NCI-H1436 (cell line): ENCODE measurements at regions not wholly inside any gene's neighbourhood (a gene's known extent, or its start where the extent isn't known, plus 50 kb on each side); places are given as distances from the start of the nearest gene placed in this dataset.
"Not testable (repeated sequence)": the region's sequence is repeated elsewhere in the genome, so short reads cannot be mapped to it uniquely, and the experiment has no call there.

Source experiments
- DNase-seq: peaks from one replicate; lab custom pipeline; 2025; lab: John Stamatoyannopoulos, UW

DNA sequence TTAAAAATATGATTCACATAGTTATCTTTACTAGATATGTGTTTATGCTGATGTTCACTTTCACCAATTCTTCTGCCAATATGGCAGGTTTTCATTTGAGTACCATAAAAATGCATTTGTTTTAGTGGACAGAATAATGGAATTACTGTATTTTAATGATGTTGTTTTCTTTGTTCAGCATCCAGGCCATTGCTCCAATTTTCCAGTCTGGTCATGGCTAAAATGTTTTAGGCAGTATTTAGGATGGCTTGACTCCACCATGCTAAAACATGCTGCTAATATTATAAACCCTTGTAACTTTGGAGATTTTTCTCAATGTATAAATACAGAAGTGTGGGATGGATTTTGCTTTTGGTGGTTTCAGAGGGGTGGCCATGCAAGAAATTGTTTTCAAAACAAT, 273.0 kb upstream of the RPS23 start:
- no peak for DNase-seq

DNA sequence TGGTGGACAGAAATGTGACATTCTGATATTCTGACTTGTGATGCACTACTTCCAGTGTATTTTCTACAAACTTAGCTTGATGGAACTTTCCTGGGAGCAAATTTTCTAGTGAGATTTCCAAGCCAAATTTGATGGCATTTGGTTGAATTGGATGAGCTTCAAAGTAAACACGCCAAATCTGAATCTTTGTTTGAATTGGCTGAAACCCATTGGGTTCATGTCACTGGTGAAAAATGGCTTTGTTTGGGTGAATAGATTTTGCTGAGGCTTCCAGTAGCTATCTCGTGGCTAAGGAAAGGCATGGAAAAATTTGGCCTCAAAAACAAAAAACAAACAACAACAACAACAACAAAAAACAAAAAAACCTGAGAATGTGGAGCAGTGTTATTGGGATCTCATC, 271.1 kb upstream of the RPS23 start:
- DNase-seq = no peak

DNA sequence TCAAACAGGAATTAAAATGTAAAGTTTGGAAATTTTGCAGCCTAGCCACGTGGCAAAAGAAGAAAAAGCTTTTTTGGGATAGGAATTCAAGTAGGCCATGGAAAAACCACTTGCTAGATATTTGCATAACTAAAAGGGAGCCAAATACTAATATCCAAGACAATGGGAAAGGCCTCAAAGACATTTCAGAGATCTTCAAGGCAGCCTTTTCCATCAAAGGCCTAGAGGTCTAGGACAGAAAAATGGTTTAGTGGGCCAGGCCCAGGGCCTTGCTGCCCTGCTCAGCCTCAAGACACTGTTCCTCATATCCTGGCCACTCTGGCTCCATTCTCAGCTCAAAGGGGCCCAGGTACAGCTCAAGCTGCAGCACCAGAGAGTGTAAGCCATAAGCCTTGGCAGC, 265.9 kb upstream of the RPS23 start:
- DNase-seq = no peak

DNA sequence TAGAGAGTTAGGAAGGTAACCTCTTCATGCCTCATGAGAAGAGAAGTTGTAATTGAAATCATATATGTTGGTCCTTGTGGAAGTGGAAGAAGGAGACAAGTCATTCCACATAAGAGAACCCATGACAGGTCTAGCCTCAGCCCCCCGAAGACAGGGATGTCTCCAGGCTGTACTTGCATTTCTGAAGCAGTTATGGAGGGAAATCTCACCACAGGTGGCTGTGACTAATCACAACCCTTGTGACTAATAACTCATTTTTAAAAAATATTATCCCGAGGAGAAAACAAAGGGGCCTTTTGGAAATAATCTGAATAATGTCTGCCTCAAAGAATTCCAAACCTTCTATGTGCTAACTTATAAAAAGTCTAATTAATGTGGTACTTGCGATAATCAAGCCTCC, 262.1 kb upstream of the RPS23 start:
- no peak for DNase-seq

DNA sequence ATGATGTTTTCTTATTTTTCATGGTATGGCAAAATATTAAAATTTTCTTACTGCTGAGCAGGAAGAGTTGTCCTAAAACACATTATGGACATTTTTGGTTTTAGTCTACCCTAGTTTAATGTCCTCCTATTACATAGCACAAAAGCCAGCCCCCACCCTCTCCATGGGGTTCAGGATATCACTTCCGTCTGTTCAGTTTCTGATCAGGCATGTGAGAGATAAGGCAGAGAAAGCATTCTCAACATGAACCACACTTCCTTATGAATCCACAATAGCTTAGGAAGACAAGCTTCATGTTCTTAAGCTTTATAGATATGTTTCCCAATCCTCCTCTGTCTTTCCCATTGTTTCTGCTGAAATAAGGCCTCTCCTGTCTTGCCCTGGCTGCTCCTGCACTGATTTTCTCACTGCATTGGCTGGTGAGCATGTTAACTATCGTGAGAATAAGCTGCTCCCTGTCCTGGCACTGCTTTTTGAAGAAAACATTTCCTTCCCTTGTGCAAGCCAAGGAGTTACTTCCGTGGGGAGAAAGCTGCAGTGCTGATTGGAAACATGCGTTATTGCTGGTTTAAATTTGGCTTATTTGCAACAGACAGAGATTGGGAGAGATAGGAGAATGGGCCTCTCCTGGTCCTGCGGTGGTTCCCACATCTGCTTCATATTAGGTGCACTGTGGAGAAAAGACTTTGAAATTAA, 260.3 kb upstream of the RPS23 start:
- DNase-seq = no peak

DNA sequence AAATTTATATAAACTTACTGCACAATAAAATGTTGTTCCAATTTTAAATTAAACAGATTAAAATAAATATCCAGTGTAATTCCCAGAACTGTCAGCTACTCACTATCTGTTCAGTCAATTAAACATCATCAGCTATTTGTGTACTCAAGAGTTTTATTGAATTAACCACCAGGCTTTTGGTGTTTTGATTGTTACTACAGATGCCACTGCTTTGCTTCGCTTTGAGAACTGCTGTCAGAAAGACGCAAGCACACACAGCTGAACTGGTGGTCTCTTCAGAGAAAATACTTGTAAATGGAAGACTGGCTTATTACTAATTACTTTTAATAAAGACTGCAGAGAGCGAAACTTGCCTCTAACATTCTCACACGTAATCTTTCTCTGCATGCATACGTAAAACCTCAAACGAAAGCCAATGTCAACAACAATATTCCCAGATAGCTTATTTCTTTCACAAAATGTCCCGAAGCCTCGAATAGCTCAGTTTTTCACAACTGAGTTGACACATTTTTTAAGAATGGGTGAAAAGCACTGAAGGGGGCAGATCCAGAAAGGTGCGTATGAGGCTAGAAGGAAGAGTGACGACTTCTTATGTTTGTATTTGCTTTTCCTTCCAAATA, 259.6 kb upstream of the RPS23 start:
- DNase-seq = no peak

DNA sequence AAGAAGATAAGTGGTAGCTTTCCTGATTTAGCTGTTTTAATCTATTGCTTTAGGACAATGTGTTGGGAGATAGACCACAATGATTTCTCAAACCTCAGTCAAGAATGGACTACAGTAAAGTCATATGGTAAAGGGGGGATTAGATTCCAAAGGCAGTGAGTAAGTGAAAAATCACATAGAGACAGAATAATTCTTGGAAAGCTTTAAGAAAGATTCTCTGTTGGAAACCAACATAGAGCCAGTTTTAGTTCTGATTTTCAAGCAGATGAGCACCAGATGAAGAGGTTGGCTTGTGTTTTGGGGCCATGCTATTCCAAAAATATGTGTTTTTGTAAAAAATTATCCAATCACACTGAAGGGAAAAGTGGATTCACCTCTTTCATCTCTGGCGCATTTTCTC, 256.8 kb upstream of the RPS23 start:
- DNase-seq = no peak

DNA sequence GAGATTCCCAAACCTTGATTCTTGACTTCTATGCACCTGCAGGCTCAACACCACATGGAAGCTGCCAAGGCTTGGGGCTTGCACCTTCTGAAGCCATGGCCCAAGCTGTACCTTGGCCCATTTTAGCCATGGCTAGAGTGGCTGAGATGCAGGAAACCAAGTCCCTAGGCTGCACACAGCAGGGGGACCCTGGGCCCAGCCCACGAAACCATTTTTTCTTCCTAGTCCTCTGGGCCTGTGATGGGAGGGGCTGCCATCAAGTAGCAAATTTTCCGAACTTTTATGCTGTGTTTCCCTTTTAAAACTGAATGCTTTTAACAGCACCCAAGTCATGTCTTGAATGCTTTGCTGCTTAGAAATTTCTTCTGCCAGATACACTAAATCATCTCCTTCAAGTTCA, 253.9 kb upstream of the RPS23 start:
- not testable (repeated sequence) for DNase-seq

DNA sequence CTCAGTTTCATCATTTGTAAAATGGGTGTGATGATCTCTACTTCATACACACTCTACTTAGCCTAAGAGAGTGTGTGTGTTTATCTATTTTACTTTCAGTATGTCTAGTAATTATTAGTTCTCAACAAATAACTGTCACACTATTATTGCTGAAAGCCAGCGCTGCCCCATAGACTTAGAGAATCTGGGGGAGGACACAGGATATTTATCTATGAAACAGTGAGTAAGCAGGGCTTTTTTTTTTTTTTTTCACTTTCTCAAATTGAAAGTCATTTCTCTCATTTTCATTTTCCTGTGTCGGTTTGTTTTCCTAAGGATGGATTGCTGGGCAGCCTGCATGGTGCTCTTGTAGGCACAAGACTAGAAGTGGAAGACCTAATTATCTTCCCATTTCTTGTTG, 248.4 kb upstream of the RPS23 start:
- no peak for DNase-seq

DNA sequence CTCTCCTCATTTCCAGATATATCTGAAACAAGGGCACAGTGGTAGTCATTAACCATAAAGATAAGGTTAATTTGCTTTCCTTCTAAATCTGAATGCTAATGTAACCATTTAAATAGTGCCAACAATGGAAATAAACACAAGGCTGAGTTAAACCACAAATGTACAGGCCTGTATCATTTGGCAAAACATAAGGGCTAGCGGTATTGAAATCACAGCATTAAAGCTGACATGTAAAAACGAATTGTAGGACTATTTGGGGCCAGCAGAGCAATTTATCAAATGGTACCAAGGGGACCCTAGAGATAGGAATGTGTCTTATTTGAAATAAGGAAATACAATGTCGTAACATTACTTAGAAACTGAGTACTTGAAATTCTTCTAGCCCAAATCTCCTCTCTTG, 247.5 kb upstream of the RPS23 start:
- no peak for DNase-seq

DNA sequence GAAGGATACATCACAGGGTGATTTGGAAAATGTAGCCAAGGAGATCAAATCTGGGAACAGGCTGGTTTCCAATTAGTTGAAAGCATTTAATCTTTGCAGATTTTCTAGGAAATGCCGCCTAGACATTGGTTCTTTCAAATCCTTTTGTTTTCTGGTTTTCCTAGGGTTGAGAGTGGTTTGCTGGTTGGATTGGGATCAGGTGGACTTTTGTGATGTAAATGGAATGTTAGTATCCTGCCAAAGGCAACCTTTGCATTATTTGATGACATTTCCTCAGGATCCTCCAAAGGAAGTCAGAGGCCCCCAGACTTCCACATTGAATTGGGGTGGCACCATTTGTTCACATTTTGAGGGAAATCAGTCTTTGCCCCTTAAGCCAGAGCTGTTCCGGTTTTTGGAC, 245.5 kb upstream of the RPS23 start:
- no peak for DNase-seq

DNA sequence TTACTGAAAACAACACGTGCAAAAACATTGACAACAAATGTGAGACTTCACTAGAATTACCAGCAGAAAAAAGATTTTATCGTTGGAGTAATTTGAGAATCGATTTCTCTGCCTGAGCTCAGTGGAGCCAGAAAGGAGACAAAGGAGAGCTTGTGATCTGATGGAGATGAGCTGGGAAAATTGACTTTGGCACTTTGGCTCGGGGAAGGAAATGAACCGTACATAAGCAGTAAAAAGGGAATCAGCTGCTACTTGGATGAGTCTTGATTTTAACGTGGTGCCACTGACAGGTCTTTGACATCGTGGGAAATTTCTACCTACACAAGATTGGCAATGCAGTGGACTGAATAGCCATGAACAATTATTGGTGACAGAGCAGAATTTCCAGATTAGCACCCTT, 244.7 kb upstream of the RPS23 start:
- DNase-seq = no peak

DNA sequence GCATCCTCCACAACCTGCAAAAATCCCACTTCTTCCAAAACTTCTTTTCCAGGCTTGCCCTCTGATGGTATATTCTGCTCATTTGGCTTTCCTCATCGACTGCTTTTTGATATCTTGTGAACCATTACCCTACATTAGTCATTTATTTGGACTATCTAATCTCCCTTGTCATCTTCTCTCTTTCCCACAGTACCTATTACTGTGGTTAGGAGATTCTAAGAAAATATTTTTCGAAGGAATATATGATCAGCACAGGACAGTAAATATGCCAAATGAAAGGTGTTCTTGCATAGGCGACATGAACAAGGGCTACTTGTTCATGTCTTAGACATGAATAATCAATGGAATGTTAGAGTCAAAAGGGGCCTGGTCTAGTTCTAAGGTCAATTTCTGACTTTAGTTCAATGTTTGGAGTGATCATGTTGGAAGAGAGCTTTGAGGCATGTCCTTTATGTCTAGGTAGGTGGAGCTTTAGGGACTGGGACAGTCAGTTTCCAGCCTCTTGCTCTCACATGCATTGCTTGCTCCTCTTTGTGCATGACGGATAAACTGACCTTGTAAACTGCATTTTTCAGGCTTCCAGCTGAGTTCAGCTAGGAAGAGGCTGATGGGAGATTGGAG, 243.4 kb upstream of the RPS23 start:
- DNase-seq = no peak

DNA sequence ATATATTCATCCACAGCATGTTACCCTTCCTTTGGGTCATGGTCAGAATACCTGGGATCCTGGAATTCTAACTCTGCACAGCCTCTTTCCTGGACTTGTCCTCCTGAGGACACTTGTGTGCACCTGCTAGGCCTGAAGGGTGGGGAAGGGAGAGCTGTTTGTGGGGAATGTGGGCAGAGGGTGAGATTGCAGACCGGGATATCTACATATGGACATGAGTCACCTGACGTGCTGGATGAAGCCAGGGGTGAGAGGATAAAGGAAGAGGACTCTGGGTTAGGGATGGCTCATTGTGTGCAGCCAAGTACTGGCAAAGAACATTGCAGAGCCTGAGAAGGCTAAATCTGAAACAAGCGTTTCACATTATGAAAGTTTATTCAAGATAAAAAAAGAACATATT, 241.4 kb upstream of the RPS23 start:
- DNase-seq = no peak

DNA sequence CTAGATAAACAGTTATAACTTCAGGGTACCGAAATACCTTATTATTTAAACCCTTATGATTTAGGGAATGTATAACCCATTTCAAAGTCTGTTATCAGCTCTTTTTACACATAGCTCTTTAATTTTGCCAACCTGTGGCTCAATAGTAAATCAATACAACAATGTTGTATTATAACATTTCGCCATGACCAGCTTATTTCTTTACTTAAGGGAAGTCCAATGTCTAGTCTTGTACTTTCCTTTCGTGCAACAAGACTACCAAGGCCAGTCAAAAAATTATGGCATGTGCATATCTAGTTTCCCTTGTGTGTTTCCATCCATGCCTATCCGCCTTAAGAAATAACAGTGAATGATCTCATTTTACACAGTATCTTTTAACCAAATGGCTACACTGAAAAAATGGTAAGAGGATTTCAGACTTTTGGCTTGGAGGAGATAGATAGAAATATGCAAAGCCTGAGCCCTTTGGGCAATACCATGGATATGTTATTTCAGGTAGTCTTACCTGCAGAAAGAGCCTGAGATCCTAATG, 239.5 kb upstream of the RPS23 start:
- no peak for DNase-seq

DNA sequence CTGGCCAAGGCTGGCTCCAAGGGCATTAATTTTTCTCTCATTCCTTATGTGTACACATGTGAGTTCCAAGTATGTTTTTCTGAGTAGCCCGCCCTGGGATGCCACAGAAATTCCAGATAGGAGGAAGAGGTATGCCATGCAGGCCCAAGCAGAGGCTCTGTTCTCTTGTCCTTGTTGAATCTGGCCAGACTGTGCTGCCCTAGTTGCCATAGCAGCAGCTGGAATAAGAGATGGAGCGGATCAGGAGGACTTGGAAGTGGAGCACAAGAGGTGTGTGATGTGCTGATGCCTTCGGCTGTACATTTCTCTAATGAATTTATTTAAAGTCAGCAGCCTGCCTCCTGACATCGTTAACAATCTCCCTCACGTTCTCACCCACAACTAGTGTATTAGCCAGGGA, 235.6 kb upstream of the RPS23 start:
- no peak for DNase-seq

DNA sequence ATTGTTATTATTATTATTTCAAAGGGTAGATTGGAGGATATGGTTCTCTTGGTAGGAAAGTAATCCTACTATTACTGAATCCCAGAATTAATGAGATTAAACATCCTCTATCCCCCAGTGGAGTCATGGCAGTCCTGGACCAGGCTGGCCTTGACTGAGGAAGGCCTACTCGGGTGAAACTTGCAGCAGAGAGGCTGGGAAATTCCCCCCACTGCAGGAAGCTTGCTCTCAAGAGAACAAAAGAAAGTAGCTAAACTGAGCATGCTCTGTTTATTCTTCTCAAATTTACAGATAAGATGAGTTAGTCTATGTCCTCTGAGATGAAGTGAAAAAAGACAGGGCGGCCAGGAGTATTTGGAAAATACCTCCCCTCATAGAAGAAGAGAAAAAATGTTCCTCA, 233.9 kb upstream of the RPS23 start:
- DNase-seq = no peak

DNA sequence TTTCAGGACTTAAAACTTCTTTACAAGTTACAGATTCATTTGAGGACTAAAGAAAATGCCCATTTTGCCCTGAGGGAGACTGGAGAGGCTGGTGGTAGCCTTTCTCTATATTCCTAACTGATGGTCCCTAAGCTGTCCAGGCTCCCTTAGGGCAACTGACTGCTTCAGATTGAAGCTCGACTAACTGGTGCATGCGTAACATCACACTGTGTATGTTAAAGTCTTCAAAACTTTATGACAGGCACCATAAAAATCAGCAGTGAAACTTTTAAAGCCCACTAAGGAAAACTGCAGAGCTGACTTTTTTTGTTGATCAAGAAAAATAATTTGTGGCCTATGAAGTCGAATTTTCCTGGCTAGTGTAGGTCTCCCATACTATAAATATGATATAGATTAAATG, 233.0 kb upstream of the RPS23 start:
- no peak for DNase-seq

DNA sequence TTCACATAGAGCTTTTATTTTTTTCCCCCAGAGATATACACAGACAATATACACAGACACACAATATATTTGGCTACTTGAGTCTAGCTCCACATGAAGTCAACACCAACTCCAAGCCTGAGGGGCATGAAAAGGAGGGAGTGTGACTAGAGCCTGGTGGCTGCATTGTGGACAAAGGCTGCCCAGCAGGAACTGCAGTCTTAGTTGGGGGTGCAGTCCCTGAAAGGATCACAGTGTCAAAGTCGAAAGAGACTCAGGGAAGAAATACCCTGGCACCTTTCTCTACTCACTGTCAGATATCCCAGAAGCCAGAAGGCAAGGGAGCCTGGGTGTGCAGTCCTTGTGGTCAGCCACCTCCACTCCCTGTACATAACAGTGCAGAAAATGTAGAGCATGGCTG, 231.6 kb upstream of the RPS23 start:
- no peak for DNase-seq

DNA sequence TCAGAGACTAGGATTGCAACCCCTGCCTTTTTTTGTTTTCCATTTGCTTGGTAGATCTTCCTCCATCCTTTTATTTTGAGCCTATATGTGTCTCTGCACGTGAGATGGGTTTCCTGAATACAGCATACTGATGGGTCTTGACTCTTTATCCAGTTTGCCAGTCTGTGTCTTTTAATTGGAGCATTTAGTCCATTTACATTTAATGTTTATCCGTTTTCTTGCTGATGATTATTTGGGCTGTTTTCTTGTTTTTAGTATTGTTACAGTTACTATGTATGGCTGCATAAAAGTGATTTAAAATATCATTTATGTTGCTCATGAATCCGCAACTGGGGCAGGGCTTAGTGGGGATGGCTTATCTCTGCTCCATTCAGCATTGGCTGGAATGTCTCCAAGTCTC, 228.2 kb upstream of the RPS23 start:
- DNase-seq = not testable (repeated sequence)

DNA sequence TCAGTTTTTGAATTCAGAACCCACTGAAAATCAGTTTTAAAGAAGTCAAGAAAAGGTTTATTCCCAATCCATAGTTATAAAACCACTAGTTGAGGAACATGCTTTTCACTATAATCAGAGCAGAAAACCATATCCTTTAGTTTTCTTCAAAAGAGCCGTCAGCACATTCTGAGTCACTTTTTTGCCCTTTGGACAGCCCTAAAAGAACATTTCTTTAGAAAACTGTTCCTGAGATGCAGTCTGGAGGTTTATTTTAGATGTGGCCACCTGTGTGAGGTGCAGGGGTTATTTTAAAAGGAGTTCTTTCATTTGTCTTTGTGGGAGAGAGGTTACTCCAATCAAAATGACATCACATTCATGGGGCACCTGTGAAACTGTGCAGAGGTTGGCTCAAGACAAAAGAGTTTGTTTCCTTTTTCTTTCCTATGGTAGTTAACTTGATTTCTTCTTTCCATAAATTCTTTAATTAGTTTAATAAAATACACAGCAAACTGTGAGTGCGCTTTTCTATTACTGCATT, 221.6 kb upstream of the RPS23 start:
- no peak for DNase-seq

DNA sequence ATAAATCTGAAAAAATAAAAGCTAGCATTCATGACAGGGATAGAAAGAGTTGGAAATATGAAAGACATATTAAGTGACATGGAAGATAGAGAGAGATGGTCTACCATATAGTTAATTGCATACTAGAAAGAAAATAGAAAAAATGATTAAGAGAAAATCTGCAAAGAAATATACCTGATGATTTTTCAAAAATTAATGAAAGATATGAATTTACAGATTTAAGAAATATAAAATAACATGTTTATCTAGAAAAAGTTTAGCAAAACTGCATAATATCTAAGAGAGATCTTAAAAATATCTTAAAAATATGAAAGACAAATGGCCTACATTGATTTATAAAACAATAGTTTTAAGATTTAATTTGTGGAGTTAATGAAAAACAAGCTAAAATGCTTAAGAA, 219.1 kb upstream of the RPS23 start:
- no peak for DNase-seq

DNA sequence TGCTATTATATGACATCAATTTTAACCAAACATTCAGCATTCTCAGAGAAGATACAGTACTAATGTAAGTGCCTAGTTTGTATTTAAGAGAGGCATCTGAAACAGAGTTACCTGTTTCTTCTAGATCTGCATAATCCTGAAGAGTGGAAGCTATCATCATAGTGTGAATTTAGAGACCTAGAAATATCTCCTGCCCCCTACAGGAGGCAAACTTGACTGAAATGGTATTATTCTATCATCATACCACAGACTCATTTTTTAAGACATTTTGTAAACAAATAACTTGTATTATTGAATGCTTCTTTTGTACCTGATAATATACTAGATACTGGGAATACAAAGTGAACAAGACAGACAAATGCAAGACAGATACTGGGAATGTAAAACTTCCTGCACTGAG, 216.8 kb upstream of the RPS23 start:
- DNase-seq = no peak
